ENCODE measurements at regions not wholly inside any gene's neighbourhood (a gene's known extent, or its start where the extent isn't known, plus 50 kb on each side); places are given as distances from the start of the nearest gene placed in this dataset.

DNA sequence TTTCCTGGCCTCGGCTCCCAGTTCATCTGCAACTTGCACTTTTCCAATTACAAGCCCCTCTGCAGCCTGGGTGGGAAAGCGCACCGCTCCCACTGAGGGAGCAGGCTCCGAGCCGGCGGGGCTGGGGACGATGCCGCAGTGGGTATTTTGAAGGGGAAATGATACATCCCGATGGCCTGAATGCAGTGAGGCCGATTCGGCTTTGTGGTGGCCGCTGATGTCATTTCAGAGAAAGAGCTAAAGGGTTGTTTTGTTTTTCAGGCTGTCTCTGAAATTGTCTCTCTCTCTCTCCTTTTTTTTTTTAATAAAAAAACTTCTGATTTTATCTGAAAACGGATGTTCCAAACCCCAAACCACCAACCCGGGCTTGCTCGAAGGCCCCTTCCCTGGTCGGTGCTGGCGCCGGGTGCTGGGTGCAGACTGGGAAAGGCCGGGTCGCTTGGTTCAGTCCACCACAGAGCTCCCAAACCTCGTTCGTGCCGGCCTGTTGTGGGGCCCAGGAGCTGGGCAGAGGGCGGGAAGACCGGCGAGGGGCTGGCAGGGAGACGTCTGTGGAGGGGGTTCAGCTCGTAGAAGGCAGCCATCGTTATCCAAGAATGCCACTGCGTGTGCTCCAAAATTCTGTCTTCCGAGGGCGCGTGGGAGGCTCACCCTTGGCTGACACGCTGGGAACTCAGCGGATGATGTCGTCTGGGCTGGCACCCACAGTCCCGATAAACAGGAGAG is 102.8 kb downstream of the FOXL1 start:
- DNase-seq (ENCODE audit: low read depth in 4 of 4, low spot score in 2 of 4), result no peak

DNA sequence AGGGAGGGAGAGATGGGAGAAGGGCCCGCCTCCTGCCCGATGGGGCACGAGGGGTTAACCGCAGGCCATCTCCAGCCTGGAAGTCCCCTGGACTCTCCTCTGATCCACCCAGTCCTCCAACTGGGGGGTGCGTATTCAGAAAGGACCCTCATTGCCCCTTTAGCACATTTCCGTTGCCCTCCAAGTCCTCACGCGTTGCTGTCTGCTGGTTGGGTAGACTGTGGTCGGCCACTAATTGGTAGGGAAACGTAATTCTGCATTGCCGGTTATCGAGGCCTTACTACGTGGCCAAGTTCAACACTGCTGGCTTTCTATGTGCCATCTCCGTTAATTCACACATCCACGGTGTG is 103.4 kb downstream of the FOXL1 start:
- no peak for DNase-seq (ENCODE audit: low read depth in 4 of 4, low spot score in 2 of 4)

DNA sequence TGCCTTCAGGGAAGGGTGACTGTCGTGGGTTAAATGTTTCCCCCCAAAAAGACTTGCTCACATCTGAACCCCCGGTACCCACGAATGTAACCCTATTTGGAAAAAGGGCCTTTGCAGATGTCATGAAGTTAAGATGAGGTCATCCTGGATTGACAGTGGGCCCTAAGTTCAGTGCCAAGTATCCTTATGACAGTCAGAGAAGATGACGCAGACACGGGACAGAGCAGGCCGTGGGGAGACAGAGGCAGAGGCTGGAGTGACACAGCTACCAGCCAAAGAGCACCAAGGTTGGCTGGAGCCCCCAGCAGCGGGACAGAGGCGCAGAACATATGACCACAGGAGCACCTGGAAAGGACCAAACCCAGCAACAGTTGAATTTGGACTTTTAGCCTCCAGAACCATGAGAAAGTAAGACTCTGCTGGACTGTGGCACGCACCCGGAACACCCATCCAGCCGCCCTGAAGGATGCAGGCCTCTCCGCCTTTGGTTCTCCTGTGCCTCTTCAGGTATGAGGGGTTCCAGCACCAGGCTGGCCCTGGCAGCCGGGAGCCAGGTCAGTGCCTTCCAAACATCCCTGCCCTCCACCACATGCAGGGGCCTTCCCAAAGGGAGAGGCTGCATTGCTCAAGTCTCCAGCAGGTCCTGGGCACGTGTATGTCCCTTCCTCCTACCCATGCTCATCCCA is 104.0 kb downstream of the FOXL1 start:
- no peak for DNase-seq (ENCODE audit: low read depth in 4 of 4, low spot score in 2 of 4)

DNA sequence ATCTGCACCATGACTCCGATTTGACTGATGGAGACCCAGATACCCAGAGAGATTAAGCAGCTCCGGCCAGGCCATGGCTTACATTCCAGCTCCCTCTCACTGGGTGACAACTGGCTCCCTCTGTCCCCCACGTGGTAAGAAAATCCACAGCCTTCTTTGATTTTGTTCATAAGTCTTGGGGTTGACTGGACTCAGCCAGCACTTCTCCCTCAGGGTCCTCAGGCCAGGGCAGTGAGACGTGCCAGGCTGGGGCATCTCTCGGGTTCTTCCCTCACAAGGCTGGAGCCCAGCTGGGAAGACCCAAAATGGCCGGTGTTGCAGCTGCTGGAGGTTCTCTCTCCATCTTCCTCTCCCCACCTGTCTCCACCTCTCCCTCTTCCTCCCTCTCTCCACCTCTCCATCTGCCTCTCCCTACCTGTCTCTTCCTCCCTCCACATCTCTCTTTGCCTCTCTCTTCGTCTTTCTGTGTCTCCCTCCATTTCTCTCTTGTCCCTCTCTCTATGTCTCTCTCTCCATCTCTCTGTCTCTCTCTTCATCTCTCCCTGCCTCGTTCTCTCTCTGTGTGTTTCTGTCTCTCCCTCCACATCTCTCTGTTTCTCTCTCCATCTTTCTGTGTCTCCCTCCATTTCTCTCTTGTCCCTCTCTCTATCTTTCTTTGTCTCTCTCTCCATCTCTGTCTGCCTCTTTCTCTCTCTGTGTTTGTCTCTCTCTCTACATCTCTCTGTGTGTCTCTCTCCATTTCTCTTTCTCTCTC is 105.3 kb downstream of the FOXL1 start:
- no peak for DNase-seq (ENCODE audit: low read depth in 4 of 4, low spot score in 2 of 4)

DNA sequence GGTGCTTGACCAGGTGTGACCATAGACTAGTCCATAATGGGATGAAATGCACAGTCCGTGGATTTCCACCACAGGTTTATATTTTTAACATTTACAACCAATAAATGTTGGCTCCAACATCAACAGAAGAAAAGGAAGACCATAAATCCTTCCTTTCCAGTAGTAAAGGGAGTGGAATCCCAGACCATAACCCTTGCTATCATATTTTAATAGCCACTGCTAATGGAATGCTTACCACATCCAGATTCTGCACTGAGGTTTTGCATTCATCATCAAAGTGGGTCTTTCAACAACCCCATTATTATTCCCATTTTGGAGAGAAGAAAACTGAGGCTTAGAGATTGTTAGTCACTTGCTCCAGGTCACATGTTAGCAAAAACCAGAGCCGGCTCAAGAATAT is 106.7 kb downstream of the FOXL1 start:
- no peak for DNase-seq (ENCODE audit: low read depth in 4 of 4, low spot score in 2 of 4)

DNA sequence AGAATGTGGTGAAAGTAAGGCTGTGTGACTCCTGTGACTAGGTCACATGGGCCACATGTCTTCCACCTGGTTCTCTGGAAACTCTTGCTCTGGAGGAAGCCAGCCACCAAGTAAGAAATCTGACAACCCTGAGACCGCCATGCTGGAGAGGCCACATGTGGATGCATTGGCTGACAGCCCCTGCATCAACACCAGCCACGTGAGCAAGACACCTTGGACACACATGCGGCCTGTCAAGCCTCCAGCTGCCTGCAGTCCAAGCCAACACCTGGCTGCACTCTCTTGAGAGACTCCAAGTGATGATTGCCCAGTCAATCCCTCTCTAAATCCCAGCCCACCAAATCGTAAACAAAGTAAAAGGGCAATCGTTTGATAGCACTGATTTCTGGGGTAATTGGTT is 112.6 kb downstream of the FOXL1 start:
- no peak for DNase-seq (ENCODE audit: low read depth in 4 of 4, low spot score in 2 of 4)

DNA sequence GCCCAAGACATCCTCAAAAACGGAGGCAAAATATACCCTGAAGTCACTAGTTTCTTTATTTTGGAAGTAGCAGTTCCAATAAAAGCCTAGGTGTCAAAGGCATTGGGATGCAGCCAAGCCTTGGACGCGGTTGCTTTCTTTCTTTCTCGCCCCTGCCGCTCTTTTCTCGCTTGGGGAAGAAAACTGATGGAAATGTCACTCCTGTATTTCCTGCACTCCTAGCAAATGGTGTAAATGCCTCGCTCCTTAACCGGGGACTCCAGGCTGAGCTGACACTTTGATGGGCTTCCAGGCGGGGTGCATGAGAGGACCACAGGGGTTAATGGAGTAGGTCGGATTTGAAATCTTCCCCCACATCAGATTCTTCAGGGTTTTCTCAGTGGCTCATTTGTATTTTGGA is 114.1 kb downstream of the FOXL1 start:
- DNase-seq (ENCODE audit: low read depth in 4 of 4, low spot score in 2 of 4), result peak in 1 of 4 donors; percentile 29

DNA sequence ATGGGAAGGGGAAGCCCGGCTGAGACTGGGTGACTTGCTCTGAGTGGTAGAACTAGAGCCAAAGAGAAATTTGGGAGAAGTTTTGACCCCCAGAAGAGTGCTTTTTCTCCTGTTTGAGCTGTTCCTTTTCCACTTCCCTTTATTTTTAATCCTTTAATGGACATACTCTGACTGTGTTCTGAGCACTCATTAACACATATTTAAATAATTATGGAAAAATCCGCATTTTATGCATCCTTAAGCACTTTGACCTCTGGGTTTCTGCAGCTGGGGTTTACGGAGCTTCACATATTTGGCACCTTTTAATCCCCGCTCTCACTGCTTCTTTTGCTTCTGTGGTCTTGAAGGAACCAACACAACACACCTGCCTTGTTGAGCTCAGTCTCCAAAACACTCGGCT is 114.7 kb downstream of the FOXL1 start:
- DNase-seq (ENCODE audit: low read depth in 4 of 4, low spot score in 2 of 4), result no peak

DNA sequence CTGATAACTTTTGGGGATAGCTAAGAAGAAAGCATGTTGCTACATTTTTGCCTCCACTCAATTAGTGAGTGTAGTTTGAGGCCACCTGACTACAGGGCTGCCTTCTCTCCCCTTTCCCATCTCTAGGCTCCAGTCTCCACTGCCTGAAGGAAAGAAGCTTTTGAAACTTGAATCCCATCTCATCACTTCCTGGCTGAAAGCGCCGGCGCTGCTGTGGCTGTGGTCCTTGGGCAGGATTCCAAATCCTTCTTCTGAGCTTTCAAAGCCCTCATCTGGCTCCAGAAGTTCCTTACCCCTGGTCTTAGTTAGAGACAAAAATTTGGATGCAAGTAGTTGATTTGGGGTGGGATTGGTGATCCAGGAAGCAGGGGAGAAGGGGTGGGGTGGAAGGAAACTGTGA is 119.4 kb downstream of the FOXL1 start:
- DNase-seq (ENCODE audit: low read depth in 4 of 4, low spot score in 2 of 4), result peak in 1 of 4 donors; percentile 44

DNA sequence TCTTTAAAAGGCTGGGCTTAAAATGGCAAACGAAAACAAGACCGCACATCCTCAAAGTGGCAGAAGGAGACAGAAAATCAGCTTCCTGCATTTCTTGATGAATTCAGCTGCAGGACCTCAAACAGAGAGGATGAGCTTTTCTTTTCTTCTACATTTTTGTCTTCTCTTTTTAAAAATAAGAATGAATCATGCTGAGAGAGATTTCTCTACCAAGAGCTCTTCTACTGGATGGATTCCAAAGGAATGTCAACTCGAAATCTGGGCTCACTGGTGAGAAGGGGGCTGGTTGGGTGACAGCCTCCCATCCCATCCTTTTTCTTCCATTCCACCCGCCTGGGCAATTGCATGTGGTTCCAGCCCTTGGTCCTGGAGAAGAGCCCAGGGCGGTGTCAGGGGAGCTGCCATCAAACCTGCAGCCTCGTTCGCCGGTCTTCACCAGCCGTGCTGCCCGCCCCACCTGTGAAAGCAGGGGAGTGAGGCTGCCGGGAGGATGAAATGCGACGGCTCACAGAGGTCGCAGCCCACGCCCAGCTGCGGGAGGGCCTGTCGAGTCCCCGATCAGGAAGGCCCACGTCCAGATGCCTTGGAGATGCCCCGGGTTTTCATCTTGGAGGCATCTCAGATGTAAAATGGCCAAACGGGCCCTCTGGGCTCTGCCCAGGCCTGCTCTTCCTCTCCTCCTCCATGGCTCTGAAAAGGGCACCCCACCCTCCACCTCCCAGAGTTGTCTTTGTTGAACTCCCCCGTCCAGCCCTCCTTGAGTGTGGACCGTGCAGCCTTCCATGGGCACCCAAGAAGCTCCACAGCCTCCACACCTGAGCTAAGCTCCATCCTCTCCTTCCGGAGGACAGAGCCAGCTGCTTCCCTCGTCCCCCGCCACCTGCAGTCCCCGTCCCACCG is 121.9 kb downstream of the FOXL1 start:
- no peak for DNase-seq (ENCODE audit: low read depth in 4 of 4, low spot score in 2 of 4)

DNA sequence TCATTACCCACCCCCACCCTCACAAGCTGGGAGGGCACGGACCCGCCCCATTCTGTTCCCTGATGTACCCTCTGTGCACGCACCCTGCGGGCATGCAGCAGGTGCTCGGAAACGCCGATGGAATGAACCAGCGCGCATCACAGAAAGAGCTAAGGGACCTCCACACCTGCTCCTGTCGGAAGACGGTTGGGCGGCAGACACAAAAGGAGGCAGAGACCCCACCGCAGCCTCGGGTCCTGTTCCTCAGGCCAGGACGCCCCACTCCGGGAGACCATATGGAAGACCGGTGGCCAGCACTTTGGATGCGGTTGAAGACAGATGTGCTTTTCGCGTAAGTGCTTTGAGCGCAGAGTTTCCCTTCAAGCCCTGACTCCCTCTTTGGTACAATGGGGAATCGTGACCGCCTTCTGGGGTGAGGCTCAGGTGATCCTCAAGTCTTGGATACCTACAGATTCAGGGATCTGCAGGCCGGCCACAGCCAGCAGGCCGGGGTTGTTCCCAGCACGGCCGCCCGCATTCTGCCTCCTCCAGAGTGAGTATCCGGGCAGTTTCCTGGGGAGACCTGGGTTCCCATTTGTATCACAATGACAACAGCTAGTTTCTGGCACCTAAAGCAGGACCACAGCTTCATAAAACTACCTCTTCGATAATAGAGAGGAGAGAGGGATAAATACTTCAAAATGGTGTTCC is 123.1 kb downstream of the FOXL1 start:
- no peak for DNase-seq (ENCODE audit: low read depth in 4 of 4, low spot score in 2 of 4)

DNA sequence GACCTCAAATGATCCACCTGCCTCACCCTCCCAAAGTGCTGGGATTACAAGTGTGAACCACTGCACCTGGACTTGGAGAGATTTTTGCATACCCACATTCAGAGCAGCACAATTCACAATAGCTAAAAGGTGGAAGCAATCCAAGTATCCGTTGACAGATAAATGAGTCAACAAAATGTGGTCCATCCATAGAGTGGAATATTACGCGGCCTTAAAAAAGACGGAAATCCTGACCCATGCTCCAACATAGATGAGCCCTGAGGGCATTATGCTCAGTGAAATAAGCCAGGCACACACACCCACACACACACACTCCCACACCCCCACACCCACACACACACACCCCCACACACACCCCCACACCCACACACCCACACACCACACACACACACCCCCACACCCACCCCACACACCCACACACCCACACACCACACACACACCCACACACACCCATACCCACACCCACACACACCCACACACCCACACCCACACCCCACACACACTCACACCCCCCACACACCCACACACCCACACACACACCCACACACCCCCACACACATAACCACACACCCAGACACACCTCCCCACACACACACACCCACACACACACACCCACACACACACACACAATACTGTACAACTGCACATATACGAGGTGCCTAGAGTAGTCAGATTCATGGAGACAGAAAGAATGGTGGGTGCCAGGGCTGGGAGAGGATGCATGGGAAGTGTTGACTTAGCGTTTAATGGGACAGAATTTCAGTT is 124.7 kb downstream of the FOXL1 start:
- no peak for DNase-seq (ENCODE audit: low read depth in 4 of 4, low spot score in 2 of 4)

DNA sequence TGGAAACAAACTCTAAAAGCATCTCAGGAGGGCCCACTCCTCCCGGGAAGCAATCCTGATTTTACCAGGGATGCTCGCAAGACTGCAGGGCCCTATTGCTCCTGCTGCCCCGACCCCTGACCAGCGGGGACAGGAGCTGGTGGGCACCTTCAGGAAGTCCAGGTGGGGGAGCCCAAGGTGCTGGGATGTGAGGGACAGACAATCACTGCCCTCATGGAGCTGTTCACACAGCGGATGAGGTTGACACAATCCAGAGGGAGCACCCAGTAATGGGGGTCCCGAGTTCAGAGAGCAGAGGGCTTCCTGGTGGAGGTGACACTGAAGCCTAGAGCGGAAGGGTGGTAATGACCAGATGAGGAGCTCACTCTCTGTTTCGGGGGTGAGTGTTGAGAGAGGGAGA is 126.2 kb downstream of the FOXL1 start:
- DNase-seq (ENCODE audit: low read depth in 4 of 4, low spot score in 2 of 4), result no peak

DNA sequence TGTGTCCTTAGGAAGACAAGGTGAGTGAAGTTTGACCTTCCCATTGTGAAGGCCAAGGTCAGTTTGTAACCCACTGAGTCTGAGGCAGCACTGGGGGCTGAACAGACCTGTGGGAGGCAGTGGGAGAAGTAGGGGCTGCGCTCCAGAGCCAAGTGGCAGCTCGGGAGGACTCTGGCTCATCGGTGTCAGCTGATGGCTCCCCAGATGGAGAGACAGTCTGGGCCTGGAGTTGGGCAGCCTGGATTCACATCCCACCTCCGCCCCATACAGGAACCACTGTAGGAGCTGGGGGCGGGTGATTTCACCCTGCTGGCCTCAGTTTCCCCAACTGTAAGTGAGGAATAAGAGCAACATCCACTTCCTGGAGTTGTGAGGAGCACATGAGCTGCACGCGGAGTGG is 128.4 kb downstream of the FOXL1 start:
- DNase-seq (ENCODE audit: low read depth in 4 of 4, low spot score in 2 of 4), result no peak

DNA sequence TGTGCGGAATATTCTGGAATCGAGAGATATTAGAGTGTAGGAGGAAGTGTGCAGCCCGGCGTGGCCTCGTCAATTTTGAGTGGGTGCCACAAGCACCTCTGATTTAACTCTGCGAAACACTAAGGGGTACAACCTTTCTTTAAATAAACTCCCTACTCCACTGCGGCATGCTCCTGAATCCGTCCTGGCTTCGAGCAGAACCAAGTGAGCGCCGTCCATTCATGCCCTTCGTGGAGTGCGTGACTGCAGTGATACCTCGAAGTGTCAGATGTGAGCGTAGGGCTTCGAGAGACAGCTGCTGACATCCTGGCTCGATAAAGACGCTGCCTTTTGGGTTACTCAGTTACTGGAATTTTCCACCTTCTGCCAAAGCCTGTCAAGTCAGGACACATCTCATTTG is 128.8 kb downstream of the FOXL1 start:
- DNase-seq (ENCODE audit: low read depth in 4 of 4, low spot score in 2 of 4), result no peak

DNA sequence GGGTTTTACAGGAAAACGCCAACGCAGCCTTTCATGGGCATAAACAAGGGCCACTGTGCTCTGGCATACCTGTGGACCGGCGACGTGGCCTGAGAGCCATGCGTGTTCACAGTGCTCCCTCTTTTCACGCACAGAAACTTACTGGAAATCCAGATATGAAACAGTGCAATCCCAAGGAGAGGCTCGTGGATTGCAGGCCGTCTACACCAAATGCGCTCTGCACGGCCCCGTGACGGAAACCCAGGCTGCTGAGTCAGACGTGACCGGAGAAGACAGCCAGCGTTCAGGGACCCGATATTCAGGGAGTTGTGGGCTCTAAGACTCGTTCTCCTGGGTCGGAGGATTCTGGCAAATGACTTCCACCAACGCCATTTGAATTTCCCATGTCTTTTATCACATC is 129.2 kb downstream of the FOXL1 start:
- DNase-seq (ENCODE audit: low read depth in 4 of 4, low spot score in 2 of 4), result no peak

DNA sequence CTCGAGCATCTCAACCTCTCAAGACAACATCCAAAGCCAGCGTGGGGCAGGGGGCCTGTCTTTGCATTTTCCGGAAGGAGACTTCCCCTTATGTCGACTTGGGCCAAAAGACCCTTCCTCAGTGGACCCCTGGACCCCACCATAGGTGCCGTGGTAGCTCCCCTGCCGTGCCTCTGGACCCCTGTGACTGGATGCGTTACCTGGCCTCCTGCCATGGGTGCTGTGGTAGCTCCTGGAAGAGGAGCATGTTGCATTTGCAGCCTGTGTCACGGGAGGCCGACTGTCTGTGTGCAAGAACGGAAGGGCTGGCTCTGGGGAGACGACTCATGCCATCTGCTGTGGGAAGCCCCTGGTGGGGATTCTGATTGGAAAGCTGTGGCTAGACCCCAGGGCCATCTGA is 130.1 kb downstream of the FOXL1 start:
- DNase-seq (ENCODE audit: low read depth in 4 of 4, low spot score in 2 of 4), result no peak

DNA sequence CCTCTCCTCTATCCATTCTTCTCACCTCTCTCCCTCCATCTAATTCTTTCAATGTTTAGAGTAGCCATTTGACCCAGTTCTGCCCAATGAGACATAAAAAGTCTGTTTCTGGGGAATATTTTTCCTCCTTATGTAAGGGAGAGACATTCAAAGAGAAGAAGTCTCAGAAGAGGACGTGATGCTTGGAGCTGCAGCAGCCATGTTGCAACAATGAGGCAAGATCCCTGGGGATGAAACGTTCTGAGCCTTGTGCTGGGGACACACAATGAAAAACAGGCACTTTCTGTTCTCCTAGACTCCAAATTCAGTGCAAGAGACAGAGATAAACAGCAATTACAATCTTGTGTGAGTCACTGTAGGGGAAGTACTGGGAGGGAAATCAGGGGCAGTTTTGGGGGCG is 130.8 kb downstream of the FOXL1 start:
- DNase-seq (ENCODE audit: low read depth in 4 of 4, low spot score in 2 of 4), result no peak

DNA sequence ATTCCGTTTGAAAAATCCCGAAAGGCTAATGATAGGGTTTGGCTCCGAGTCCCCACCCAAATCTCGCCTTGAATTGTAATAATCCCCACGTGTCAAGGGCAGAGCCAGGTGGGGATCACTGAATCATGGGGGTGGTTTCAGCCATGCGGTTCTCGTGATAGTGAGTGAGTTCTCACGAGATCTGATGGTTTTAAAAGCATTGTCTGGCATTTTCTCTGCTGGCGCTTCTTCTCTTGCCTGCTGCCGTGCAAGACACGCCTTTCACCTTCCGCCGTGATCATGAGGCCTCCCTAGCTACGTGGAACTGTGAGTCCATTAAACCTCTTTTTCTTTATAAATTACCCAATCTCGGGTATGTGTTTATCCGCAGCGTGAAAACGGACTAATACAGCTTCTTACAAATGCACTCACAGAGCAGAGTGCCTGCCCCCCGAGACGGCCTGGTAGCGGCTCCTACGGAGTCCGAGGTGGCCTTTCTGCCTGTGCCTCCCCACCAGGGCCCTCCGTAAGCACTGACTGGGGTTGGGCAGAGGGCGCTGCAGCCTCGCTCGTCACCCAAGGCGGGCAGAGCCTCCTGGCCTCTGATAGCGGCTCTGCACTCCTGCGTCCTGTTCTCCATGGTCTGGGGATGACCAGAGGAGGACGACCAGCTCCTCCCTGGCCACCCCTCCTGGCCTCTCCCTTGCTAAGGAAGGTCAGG is 131.7 kb downstream of the FOXL1 start:
- DNase-seq (ENCODE audit: low read depth in 4 of 4, low spot score in 2 of 4), result no peak

All from left renal cortex interstitium (tissue), 4 donors.